Liver (tissue), 3 donors: ENCODE measurements at regions not wholly inside any gene's neighbourhood (a gene's known extent, or its start where the extent isn't known, plus 50 kb on each side); places are given as distances from the start of the nearest gene placed in this dataset.

ENCODE experiments used
- ATF3 ChIP-seq: IDR thresholded peaks from 2 replicates; pipeline ENCODE4 v1.6.1; 2016; ENCODE audit warnings: antibody characterized with exemption
- CTCF ChIP-seq: fragments of 150-350 bp; IDR thresholded peaks from 2 replicates; pipeline ENCODE4 v1.5.1; 2017; ENCODE audit warnings: improper control_type of control experiment, low read depth, low read length; ENCODE audit not compliant: missing input control
- EGR1 ChIP-seq, 2 donors: IDR thresholded peaks; 2 replicates each; pipeline ENCODE4 v1.6.1; 2016 to 2018; ENCODE audit warnings: antibody characterized with exemption in 2 of 2, low read depth in 2 of 2
- FOXA1 ChIP-seq: IDR thresholded peaks from 2 replicates; pipeline ENCODE4 v1.6.1; 2016; ENCODE audit warnings: antibody characterized with exemption
- GABPA ChIP-seq, 2 donors: IDR thresholded peaks in 1 of 2; conservative IDR thresholded peaks in 1 of 2; 2 replicates each; pipeline ENCODE4 v1.6.1; 2016; ENCODE audit warnings: antibody characterized with exemption in 2 of 2, mild to moderate bottlenecking in 1 of 2, moderate library complexity in 1 of 2
- HNF4G ChIP-seq: IDR thresholded peaks from 2 replicates; pipeline ENCODE4 v1.6.1; 2016; ENCODE audit warnings: antibody characterized with exemption
- MAX ChIP-seq: IDR thresholded peaks from 2 replicates; pipeline ENCODE4 v1.6.1; 2016; ENCODE audit warnings: antibody characterized with exemption
- RAD21 ChIP-seq, 2 donors: IDR thresholded peaks; 2 replicates each; pipeline ENCODE4 v1.6.1; 2016; ENCODE audit warnings: antibody characterized with exemption in 2 of 2, mild to moderate bottlenecking in 2 of 2
- RXRA ChIP-seq, 2 donors: IDR thresholded peaks; 2 replicates each; pipeline ENCODE4 v1.6.1; 2017 to 2018; ENCODE audit warnings: antibody characterized with exemption in 2 of 2, mild to moderate bottlenecking in 1 of 2
- SP1 ChIP-seq: IDR thresholded peaks from 2 replicates; pipeline ENCODE4 v1.6.1; 2018; ENCODE audit warnings: antibody characterized with exemption, mild to moderate bottlenecking
- TAF1 ChIP-seq: conservative IDR thresholded peaks from 2 replicates; pipeline ENCODE4 v1.6.1; 2016; ENCODE audit warnings: antibody characterized with exemption, mild to moderate bottlenecking
- YY1 ChIP-seq: IDR thresholded peaks from 2 replicates; pipeline ENCODE4 v1.6.1; 2016; ENCODE audit warnings: antibody characterized with exemption, mild to moderate bottlenecking
- ZBTB33 ChIP-seq: IDR thresholded peaks from 2 replicates; pipeline ENCODE4 v1.6.1; 2016; ENCODE audit warnings: antibody characterized with exemption
- TF ChIP-seq, protein P1 (sequence below): IDR thresholded peaks from 2 replicates; pipeline ENCODE4 v1.6.1; 2016; ENCODE audit warnings: antibody characterized with exemption, mild to moderate bottlenecking
- donor health status: healthy.
- donor health status: healthy.

DNA sequence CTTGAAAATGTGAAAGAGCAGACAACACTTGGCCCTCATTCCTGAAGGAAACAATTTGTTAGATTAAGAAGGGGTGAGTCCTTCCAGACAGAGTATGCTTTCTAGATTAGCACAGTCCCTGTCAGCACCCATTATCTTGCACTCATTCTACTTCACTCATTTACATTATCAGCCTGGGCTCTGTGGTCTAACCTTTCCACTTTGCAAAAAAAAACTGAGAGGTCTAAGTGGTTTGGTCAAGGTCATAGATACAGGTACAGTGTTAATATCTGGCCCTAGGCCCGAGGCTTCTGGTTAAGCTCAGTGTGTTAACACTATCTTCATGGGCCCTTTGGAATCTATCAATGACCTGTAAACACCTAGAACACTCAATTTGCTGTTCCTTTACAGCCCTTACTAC is 123.4 kb upstream of the LRRN1 start:
- TF ChIP-seq CTCF (no peak), MAX (no peak), ATF3 (no peak), GABPA (IDR thresholded peaks at IDR 0.05 in 1 of 2, conservative IDR thresholded peaks at IDR 0.05 in 1 of 2) (no peak), TAF1 (no peak), EGR1 (IDR thresholded peaks at IDR 0.05; ENCODE audit: low read depth in 2 of 2) (no peak), RAD21 (IDR thresholded peaks at IDR 0.05) (no peak), HNF4G (no peak), YY1 (no peak), RXRA (IDR thresholded peaks at IDR 0.05) (no peak), FOXA1 (no peak), SP1 (no peak), ZBTB33 (no peak)
- TF ChIP-seq, protein P1, sequence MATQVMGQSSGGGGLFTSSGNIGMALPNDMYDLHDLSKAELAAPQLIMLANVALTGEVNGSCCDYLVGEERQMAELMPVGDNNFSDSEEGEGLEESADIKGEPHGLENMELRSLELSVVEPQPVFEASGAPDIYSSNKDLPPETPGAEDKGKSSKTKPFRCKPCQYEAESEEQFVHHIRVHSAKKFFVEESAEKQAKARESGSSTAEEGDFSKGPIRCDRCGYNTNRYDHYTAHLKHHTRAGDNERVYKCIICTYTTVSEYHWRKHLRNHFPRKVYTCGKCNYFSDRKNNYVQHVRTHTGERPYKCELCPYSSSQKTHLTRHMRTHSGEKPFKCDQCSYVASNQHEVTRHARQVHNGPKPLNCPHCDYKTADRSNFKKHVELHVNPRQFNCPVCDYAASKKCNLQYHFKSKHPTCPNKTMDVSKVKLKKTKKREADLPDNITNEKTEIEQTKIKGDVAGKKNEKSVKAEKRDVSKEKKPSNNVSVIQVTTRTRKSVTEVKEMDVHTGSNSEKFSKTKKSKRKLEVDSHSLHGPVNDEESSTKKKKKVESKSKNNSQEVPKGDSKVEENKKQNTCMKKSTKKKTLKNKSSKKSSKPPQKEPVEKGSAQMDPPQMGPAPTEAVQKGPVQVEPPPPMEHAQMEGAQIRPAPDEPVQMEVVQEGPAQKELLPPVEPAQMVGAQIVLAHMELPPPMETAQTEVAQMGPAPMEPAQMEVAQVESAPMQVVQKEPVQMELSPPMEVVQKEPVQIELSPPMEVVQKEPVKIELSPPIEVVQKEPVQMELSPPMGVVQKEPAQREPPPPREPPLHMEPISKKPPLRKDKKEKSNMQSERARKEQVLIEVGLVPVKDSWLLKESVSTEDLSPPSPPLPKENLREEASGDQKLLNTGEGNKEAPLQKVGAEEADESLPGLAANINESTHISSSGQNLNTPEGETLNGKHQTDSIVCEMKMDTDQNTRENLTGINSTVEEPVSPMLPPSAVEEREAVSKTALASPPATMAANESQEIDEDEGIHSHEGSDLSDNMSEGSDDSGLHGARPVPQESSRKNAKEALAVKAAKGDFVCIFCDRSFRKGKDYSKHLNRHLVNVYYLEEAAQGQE, result no peak
